GM12872 (cell line): ENCODE measurements at regions not wholly inside any gene's neighbourhood (a gene's known extent, or its start where the extent isn't known, plus 50 kb on each side); places are given as distances from the start of the nearest gene placed in this dataset.

Experiments
- CTCF ChIP-seq: IDR thresholded peaks from 3 replicates; pipeline ENCODE4 v1.5.1; 2011; ENCODE audit warnings: low read depth, mild to moderate bottlenecking, low read length, moderate library complexity; ENCODE audit not compliant: insufficient read depth

GRCh38 chr7:46156853-46157252, 235.8 kb upstream of the IGFBP3 start:
- no peak for TF ChIP-seq CTCF

- no peak for TF ChIP-seq CTCF
Observed at GRCh38 chr7:46156086-46156485, 235.0 kb upstream of the IGFBP3 start.

- TF ChIP-seq CTCF = no peak
Observed at GRCh38 chr7:46155367-46155766, 234.3 kb upstream of the IGFBP3 start.

GRCh38 chr7:46153951-46154787, 233.1 kb upstream of the IGFBP3 start:
- no peak for TF ChIP-seq CTCF

GRCh38 chr7:46153583-46153950, 232.5 kb upstream of the IGFBP3 start:
- TF ChIP-seq CTCF = no peak

- no peak for TF ChIP-seq CTCF
Observed at GRCh38 chr7:46152696-46153095, 231.6 kb upstream of the IGFBP3 start.

GRCh38 chr7:46150721-46151120, 229.6 kb upstream of the IGFBP3 start:
- no peak for TF ChIP-seq CTCF

- no peak for TF ChIP-seq CTCF
Observed at GRCh38 chr7:46150202-46150601, 229.1 kb upstream of the IGFBP3 start.
